ENCODE measurements at regions not wholly inside any gene's neighbourhood (a gene's known extent, or its start where the extent isn't known, plus 50 kb on each side); places are given as distances from the start of the nearest gene placed in this dataset.

GRCh38 chr6:104170401-104170800 lies 689.3 kb downstream of the HACE1 start:
- TF ChIP-seq CTCF (IDR thresholded peaks at IDR 0.05; ENCODE audit: borderline replicate concordance, extremely low read depth, insufficient read depth) = no peak
- Histone ChIP-seq H3K36me3 (ENCODE audit: control insufficient read depth in 2 of 3, insufficient read depth in 3 of 3, low read length in 3 of 3) (no peaks in the 10 kb centered on the region), H3K4me3 (ENCODE audit: low read length in 3 of 3) (no peak overlapping the region), H3K9ac (ENCODE audit: low read length in 3 of 3) (no peak overlapping the region), H3K9me3 (ENCODE audit: control insufficient read depth in 2 of 3, insufficient read depth in 1 of 3, low read length in 3 of 3) (peaks cover 0 to 3% (median 0%) of the 10 kb centered on the region in 3 donors), H3K27ac (ENCODE audit: low read depth in 2 of 2, low read length in 2 of 2) (no peak overlapping the region), H3K27me3 (ENCODE audit: control insufficient read depth, insufficient read depth, low read length) (no peaks in the 10 kb centered on the region), H3K4me1 (ENCODE audit: control insufficient read depth in 2 of 3, insufficient read depth in 2 of 3, low read depth in 1 of 3, low read length in 3 of 3) (no peaks in the 10 kb centered on the region)
- intact Hi-C loops (cut with DNase I) = no loop called here
- DNase-seq (no peak), FAIRE-seq (no peak)

- Histone ChIP-seq H3K4me3 (ENCODE audit: low read length in 3 of 3) (no peak overlapping the region), H3K27ac (ENCODE audit: low read depth in 2 of 2, low read length in 2 of 2) (no peak overlapping the region), H3K9me3 (ENCODE audit: control insufficient read depth in 2 of 3, insufficient read depth in 1 of 3, low read length in 3 of 3) (peaks cover 0 to 5% (median 3%) of the 10 kb centered on the region in 3 donors), H3K4me1 (ENCODE audit: control insufficient read depth in 2 of 3, insufficient read depth in 2 of 3, low read depth in 1 of 3, low read length in 3 of 3) (no peaks in the 10 kb centered on the region), H3K27me3 (ENCODE audit: control insufficient read depth, insufficient read depth, low read length) (no peaks in the 10 kb centered on the region), H3K9ac (ENCODE audit: low read length in 3 of 3) (no peak overlapping the region), H3K36me3 (ENCODE audit: control insufficient read depth in 2 of 3, insufficient read depth in 3 of 3, low read length in 3 of 3) (no peaks in the 10 kb centered on the region)
- DNase-seq (no peak), FAIRE-seq (no peak)
- no peak for TF ChIP-seq CTCF (IDR thresholded peaks at IDR 0.05; ENCODE audit: borderline replicate concordance, extremely low read depth, insufficient read depth)
- intact Hi-C loops (cut with DNase I) = no loop called here
These were observed 693.6 kb downstream of the HACE1 start for GRCh38 chr6:104166055-104166668.

- Histone ChIP-seq H3K9ac (ENCODE audit: low read length in 3 of 3) (no peak overlapping the region), H3K36me3 (ENCODE audit: control insufficient read depth in 2 of 3, insufficient read depth in 3 of 3, low read length in 3 of 3) (no peaks in the 10 kb centered on the region), H3K9me3 (ENCODE audit: control insufficient read depth in 2 of 3, insufficient read depth in 1 of 3, low read length in 3 of 3) (peaks cover 0 to 5% (median 3%) of the 10 kb centered on the region in 3 donors), H3K4me1 (ENCODE audit: control insufficient read depth in 2 of 3, insufficient read depth in 2 of 3, low read depth in 1 of 3, low read length in 3 of 3) (no peaks in the 10 kb centered on the region), H3K4me3 (ENCODE audit: low read length in 3 of 3) (no peak overlapping the region), H3K27me3 (ENCODE audit: control insufficient read depth, insufficient read depth, low read length) (no peaks in the 10 kb centered on the region), H3K27ac (ENCODE audit: low read depth in 2 of 2, low read length in 2 of 2) (no peak overlapping the region)
- intact Hi-C loops (cut with DNase I) = no loop called here
- DNase-seq (no peak), FAIRE-seq (no peak)
- no peak for TF ChIP-seq CTCF (IDR thresholded peaks at IDR 0.05; ENCODE audit: borderline replicate concordance, extremely low read depth, insufficient read depth)
These were observed 697.6 kb downstream of the HACE1 start for GRCh38 chr6:104162036-104162669.
